Endothelial cell of umbilical vein (primary cell): ENCODE measurements at regions not wholly inside any gene's neighbourhood (a gene's known extent, or its start where the extent isn't known, plus 50 kb on each side); places are given as distances from the start of the nearest gene placed in this dataset.

Source experiments
- BruUV-seq: library from RNA; stranded (reverse); fragments of 400-500 nt; replicated peaks from 2 replicates; lab custom pipeline; 2021; lab: Mats Ljungman, UMichigan
- CTCF ChIA-PET: fragments of 300-600, 350-600 bp; sonication (Branson Sonifier 250); formaldehyde crosslinking; loops from one replicate; lab custom pipeline; 2021; ENCODE audit warnings: antibody characterized with exemption, inconsistent platforms; lab: Charles Lee
- POLR2A ChIA-PET: fragments of 300-600, 350-600 bp; sonication (Branson Sonifier 250); formaldehyde crosslinking; loops from one replicate; lab custom pipeline; 2021; ENCODE audit warnings: antibody characterized with exemption, inconsistent platforms; lab: Charles Lee
- DNase-seq: peaks from one replicate; pipeline ENCODE4 v3.0.0-alpha.2; 2011; ENCODE audit warnings: low read depth, low spot score
- FAIRE-seq: peaks from 2 replicates; lab custom pipeline; 2011; peaks lifted over from hg19 to GRCh38; lab: Jason Lieb, UNC
- H2AFZ ChIP-seq: 2 replicates; pipeline ENCODE4 v1.6.0; 2012; ENCODE audit warnings: low read depth, low read length, control low read depth, inconsistent platforms
- H3K27ac ChIP-seq: 2 replicates; pipeline ENCODE4 v1.5.1; 2011; ENCODE audit warnings: low read depth, mild to moderate bottlenecking, control low read depth, low read length, moderate library complexity; ENCODE audit not compliant: insufficient read depth
- H3K27me3 ChIP-seq, 2 experiments: 2 replicates each; pipeline versions ENCODE4 v1.6.0 to v1.6.1; 2011; ENCODE audit warnings: low read length in 2 of 2, mixed read lengths in 1 of 2; ENCODE audit not compliant: control insufficient read depth in 2 of 2, insufficient read depth in 2 of 2
- H3K36me3 ChIP-seq, 2 experiments: 2 replicates in 1 of 2; 3 replicates in 1 of 2; pipeline ENCODE4 v1.5.1; 2011; ENCODE audit warnings: low read length in 2 of 2, mild to moderate bottlenecking in 1 of 2, moderate library complexity in 1 of 2; ENCODE audit not compliant: control insufficient read depth in 2 of 2, insufficient read depth in 2 of 2; ENCODE audit errors: extremely low read depth in 1 of 2
- H3K4me1 ChIP-seq: 3 replicates; pipeline ENCODE4 v1.5.1; 2011; ENCODE audit warnings: mild to moderate bottlenecking, low read length; ENCODE audit not compliant: control insufficient read depth, insufficient read depth; ENCODE audit errors: extremely low read depth
- H3K4me2 ChIP-seq: 2 replicates; pipeline ENCODE4 v1.6.1; 2011; ENCODE audit warnings: low read length, control low read depth, mixed read lengths; ENCODE audit not compliant: insufficient read depth
- H3K4me3 ChIP-seq, 3 experiments: fragments of 200-600 bp in 1 of 3; sonication (generic), shearing (Covaris generic) in 1 of 3; replicated peaks in 1 of 3; 2 replicates each; pipeline ENCODE4 v1.5.1; 2011 to 2016; ENCODE audit warnings: control low read depth in 3 of 3, low read length in 3 of 3, mild to moderate bottlenecking in 2 of 3, inconsistent platforms in 1 of 3, low read depth in 1 of 3, moderate library complexity in 1 of 3; ENCODE audit not compliant: insufficient read depth in 1 of 3
- H3K79me2 ChIP-seq: 2 replicates; pipeline ENCODE4 v1.6.0; 2012; ENCODE audit warnings: low read length, inconsistent platforms; ENCODE audit not compliant: control insufficient read depth, insufficient read depth
- H3K9ac ChIP-seq: replicated peaks from 2 replicates; pipeline ENCODE3; 2011; ENCODE audit warnings: low read length, control low read depth; ENCODE audit not compliant: insufficient read depth; ENCODE audit errors: extremely low read depth
- H3K9me1 ChIP-seq: replicated peaks from 3 replicates; pipeline ENCODE4 v1.6.0; 2011; ENCODE audit warnings: mild to moderate bottlenecking, low read length; ENCODE audit not compliant: control insufficient read depth, insufficient read depth; ENCODE audit errors: extremely low read depth
- H3K9me3 ChIP-seq: replicated peaks from 2 replicates; pipeline ENCODE4 v1.5.1; 2012; ENCODE audit warnings: low read length, inconsistent platforms; ENCODE audit not compliant: control insufficient read depth, insufficient read depth
- H4K20me1 ChIP-seq: replicated peaks from 2 replicates; pipeline ENCODE3; 2011; ENCODE audit warnings: mild to moderate bottlenecking, low read length; ENCODE audit not compliant: control insufficient read depth, insufficient read depth; ENCODE audit errors: extremely low read depth
- CTCF ChIP-seq, 2 donors: IDR thresholded peaks; 1 replicate in 1 of 2; 2 replicates in 1 of 2; pipeline ENCODE4 v1.5.1; 2011; ENCODE audit warnings: low read length in 2 of 2, mild to moderate bottlenecking in 2 of 2, moderate library complexity in 2 of 2, control low read depth in 1 of 2, inconsistent platforms in 1 of 2, low read depth in 1 of 2; ENCODE audit not compliant: insufficient read depth in 1 of 2; ENCODE audit errors: extremely low read depth in 1 of 2
- EZH2 ChIP-seq: IDR thresholded peaks from 2 replicates; pipeline ENCODE4 v1.6.1; 2012; ENCODE audit warnings: borderline replicate concordance, low read depth, mild to moderate bottlenecking, moderate library complexity, low read length, inconsistent platforms; ENCODE audit not compliant: severe bottlenecking
- FOS ChIP-seq: IDR thresholded peaks from 2 replicates; pipeline ENCODE4 v1.6.1; 2011; ENCODE audit warnings: mild to moderate bottlenecking, low read length, moderate library complexity, borderline replicate concordance; ENCODE audit not compliant: insufficient read depth
- GATA2 ChIP-seq: IDR thresholded peaks from 2 replicates; pipeline ENCODE4 v1.7.0; 2011; ENCODE audit warnings: low read depth, mild to moderate bottlenecking, moderate library complexity, mixed read lengths, low read length; ENCODE audit not compliant: insufficient read length, insufficient read depth
- MAX ChIP-seq: IDR thresholded peaks from 2 replicates; pipeline ENCODE4 v1.6.1; 2011; ENCODE audit not compliant: insufficient read depth, insufficient read length
- MYC ChIP-seq: IDR thresholded peaks from one replicate; pipeline ENCODE4 v1.6.1; 2011; ENCODE audit warnings: mild to moderate bottlenecking, low read depth, low read length
- POLR2A ChIP-seq: IDR thresholded peaks from 2 replicates; pipeline ENCODE4 v1.6.1; 2012; ENCODE audit warnings: low read depth, mild to moderate bottlenecking, control low read depth, low read length
- dilution Hi-C: fragments of 300-500 bp; cut with MboI; formaldehyde crosslinking; loops from one replicate; pipeline ENCODE4 v1.15.0; 2019; ENCODE audit warnings: low sequenced_read_pairs; ENCODE audit not compliant: extremely low pct_ligation_motif_present
- intact Hi-C: fragments of 100-400 bp; cut with micrococcal nuclease; formaldehyde crosslinking; loops from one replicate; pipeline ENCODE4 v1.10.0; 2022

- Histone ChIP-seq H3K27ac (no peak overlapping the region), H3K9me3 (no peaks in the 10 kb centered on the region), H3K4me1 (no peaks in the 10 kb centered on the region), H3K4me3 (no peak overlapping the region), H3K4me2 (no peak overlapping the region), H2AFZ (no peak overlapping the region), H3K9me1 (no peaks in the 10 kb centered on the region), H3K9ac (no peak overlapping the region), H4K20me1 (no peaks in the 10 kb centered on the region), H3K79me2 (no peaks in the 10 kb centered on the region), H3K36me3 (no peaks in the 10 kb centered on the region), H3K27me3 (no peaks in the 10 kb centered on the region)
- ChIA-PET POLR2A (no interaction called here), CTCF (interaction anchor here (0.9 kb wide), 1 partner anchor 21 kb away, joined by 4 read pairs; no protein-coding TSS in a partner anchor)
- DNase-seq (no peak), FAIRE-seq (no peak)
- dilution Hi-C loops, result no loop called here
- intact Hi-C loops, result no loop called here
- no TSS peak for BruUV-seq
- TF ChIP-seq MYC, result no peak
- no peak for TF ChIP-seq GATA2
Measured at GRCh38 chr2:6793371-6793770, 72.3 kb downstream of the CMPK2 start.

- Histone ChIP-seq H3K79me2 (no peaks in the 10 kb centered on the region), H3K9me1 (no peaks in the 10 kb centered on the region), H3K4me2 (no peak overlapping the region), H3K4me3 (no peak overlapping the region), H3K9me3 (no peaks in the 10 kb centered on the region), H4K20me1 (no peaks in the 10 kb centered on the region), H3K27ac (no peak overlapping the region), H3K36me3 (no peaks in the 10 kb centered on the region), H3K4me1 (no peaks in the 10 kb centered on the region), H3K27me3 (no peaks in the 10 kb centered on the region), H3K9ac (no peak overlapping the region), H2AFZ (no peak overlapping the region)
- DNase-seq (no peak), FAIRE-seq (no peak)
- dilution Hi-C loops (no loop called here), intact Hi-C loops (no loop called here)
- POLR2A ChIA-PET, result no interaction called here
- no TSS peak for BruUV-seq
- TF ChIP-seq POLR2A, result no peak
- TF ChIP-seq MYC, result no peak
- TF ChIP-seq CTCF (IDR thresholded peaks at IDR 0.05; ENCODE audit: extremely low read depth in 1 of 2, insufficient read depth in 1 of 2, low read depth in 1 of 2, low read length in 2 of 2), result no peak
- no peak for TF ChIP-seq EZH2
- TF ChIP-seq FOS, result no peak
- no peak for TF ChIP-seq MAX
- CTCF ChIA-PET, result interaction anchor here (0.9 kb wide), 1 partner anchor 21 kb away, joined by 4 read pairs; no protein-coding TSS in a partner anchor
Measured at GRCh38 chr2:6793913-6794312, 71.8 kb downstream of the CMPK2 start.
